ENCODE measurements at regions not wholly inside any gene's neighbourhood (a gene's known extent, or its start where the extent isn't known, plus 50 kb on each side); places are given as distances from the start of the nearest gene placed in this dataset.

DNA sequence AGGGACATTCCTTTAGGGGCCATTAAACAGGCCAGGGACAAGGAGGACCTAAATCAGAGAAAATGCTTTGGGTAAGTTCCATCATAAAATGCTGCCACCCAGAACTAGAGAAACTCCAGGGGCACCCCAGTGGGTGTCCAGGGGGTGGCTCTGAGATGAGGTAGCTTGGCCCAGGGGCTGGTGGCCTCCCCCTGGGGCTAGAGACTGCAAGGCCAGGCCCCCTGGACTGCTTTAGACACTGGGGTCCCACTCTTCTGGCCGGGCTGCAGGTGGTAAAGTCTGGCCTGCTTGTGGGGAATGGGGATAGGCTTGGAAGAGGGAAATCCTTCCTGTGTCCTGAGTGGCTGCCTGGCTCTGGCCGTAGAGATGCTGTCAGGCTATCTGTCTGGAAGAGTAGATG, 169.6 kb upstream of the PODXL start:
- TF ChIP-seq, protein P1, sequence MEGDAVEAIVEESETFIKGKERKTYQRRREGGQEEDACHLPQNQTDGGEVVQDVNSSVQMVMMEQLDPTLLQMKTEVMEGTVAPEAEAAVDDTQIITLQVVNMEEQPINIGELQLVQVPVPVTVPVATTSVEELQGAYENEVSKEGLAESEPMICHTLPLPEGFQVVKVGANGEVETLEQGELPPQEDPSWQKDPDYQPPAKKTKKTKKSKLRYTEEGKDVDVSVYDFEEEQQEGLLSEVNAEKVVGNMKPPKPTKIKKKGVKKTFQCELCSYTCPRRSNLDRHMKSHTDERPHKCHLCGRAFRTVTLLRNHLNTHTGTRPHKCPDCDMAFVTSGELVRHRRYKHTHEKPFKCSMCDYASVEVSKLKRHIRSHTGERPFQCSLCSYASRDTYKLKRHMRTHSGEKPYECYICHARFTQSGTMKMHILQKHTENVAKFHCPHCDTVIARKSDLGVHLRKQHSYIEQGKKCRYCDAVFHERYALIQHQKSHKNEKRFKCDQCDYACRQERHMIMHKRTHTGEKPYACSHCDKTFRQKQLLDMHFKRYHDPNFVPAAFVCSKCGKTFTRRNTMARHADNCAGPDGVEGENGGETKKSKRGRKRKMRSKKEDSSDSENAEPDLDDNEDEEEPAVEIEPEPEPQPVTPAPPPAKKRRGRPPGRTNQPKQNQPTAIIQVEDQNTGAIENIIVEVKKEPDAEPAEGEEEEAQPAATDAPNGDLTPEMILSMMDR (IDR thresholded peaks at IDR 0.05; ENCODE audit: borderline replicate concordance, extremely low read depth, low read length, poor library complexity, severe bottlenecking): no peak
- no peak for TF ChIP-seq EZH2 (IDR thresholded peaks at IDR 0.05; ENCODE audit: borderline replicate concordance, low read depth, low read length, severe bottlenecking)
